ENCODE measurements at regions not wholly inside any gene's neighbourhood (a gene's known extent, or its start where the extent isn't known, plus 50 kb on each side); places are given as distances from the start of the nearest gene placed in this dataset.

- Histone ChIP-seq H3K18ac (ENCODE audit: extremely low read depth, low read length) (no peak overlapping the region), H3K23me2 (ENCODE audit: low read depth, low read length) (no peaks in the 10 kb centered on the region), H2BK5ac (ENCODE audit: low read depth, low read length) (no peak overlapping the region), H3K27ac (ENCODE audit: low read depth, low read length) (no peak overlapping the region), H3K27me3 (replicated peaks in 1 of 4; ENCODE audit: control insufficient read depth in 3 of 4, extremely low read depth in 1 of 4, insufficient read depth in 3 of 4, low read length in 3 of 4) (no peaks in the 10 kb centered on the region), H2AFZ (ENCODE audit: low read length) (no peak overlapping the region), H4K91ac (replicated peaks; ENCODE audit: insufficient read length, low read length) (peak overlapping the region; percentile 19), H3K9ac (replicated peaks in 1 of 4; ENCODE audit: extremely low read depth in 1 of 4, low read depth in 3 of 4, low read length in 3 of 4) (no peak overlapping the region), H2BK15ac (ENCODE audit: low read length) (0 out of 2 replicates have a peak overlapping the region, but pooled peaks have one; percentile 40), H3K23ac (ENCODE audit: insufficient read length) (no peak overlapping the region), H4K20me1 (replicated peaks in 1 of 2; ENCODE audit: control insufficient read depth in 1 of 2, insufficient read depth in 2 of 2, low read length in 2 of 2) (no peaks in the 10 kb centered on the region), H2AK5ac (ENCODE audit: low read depth, low read length) (no peak overlapping the region), H3K79me1 (ENCODE audit: low read depth, low read length) (no peaks in the 10 kb centered on the region), H2BK120ac (replicated peaks; ENCODE audit: low read depth, low read length) (no peak overlapping the region), H3K9me3 (ENCODE audit: insufficient read depth in 2 of 2, low read depth in 1 of 2, low read length in 1 of 2) (no peaks in the 10 kb centered on the region), H2BK20ac (ENCODE audit: low read length) (peak overlapping the region; percentile 40; the same call in 1 of the 2 replicates), H4K5ac (ENCODE audit: insufficient read length, low read depth, low read length) (no peak overlapping the region), H2BK12ac (ENCODE audit: low read depth, low read length) (no peak overlapping the region), H3K79me2 (ENCODE audit: control insufficient read depth in 1 of 2, insufficient read depth in 2 of 2, low read length in 2 of 2) (no peaks in the 10 kb centered on the region), H3K14ac (ENCODE audit: insufficient read length) (no peak overlapping the region), H3K4me2 (ENCODE audit: insufficient read depth in 1 of 2, low read depth in 2 of 2, low read length in 2 of 2) (no peak overlapping the region), H3K56ac (replicated peaks; ENCODE audit: insufficient read length, low read depth, low read length) (no peak overlapping the region), H4K8ac (ENCODE audit: extremely low read depth, insufficient read depth, low read length) (no peak overlapping the region), H3K36me3 (ENCODE audit: control insufficient read depth in 2 of 4, insufficient read depth in 4 of 4, low read length in 3 of 4) (no peaks in the 10 kb centered on the region), H3K4me1 (replicated peaks in 1 of 4; ENCODE audit: control insufficient read depth in 3 of 4, insufficient read depth in 4 of 4, low read length in 3 of 4) (no peaks in the 10 kb centered on the region), H3K4me3 (ENCODE audit: extremely low read depth in 1 of 4, insufficient read depth in 2 of 4, low read depth in 3 of 4, low read length in 4 of 4) (no peak overlapping the region), H3K4ac (replicated peaks; ENCODE audit: insufficient read length, low read depth, low read length) (no peak overlapping the region)
- 94% methylated on average over 4 of the region's 4 CpGs; no CpG with 5 or more reads in 1 of the 2 experiments for WGBS, 2 experiments (ENCODE audit: extremely low coverage in 1 of 2, insufficient coverage in 1 of 2, insufficient read length in 1 of 2, insufficient replicate concordance in 2 of 2, low coverage in 1 of 2, low lambda C conversion rate in 2 of 2, missing lambda C conversion rate in 1 of 2)
- FAIRE-seq, result no peak
- no peak for DNase-seq (ENCODE audit: low read depth in 1 of 2, low spot score in 2 of 2)
- ChIA-PET POLR2A (ENCODE audit: partially characterized antibody) (no interaction called here), CTCF (ENCODE audit: partially characterized antibody) (no interaction called here)
- TF ChIP-seq SP4 (IDR thresholded peaks at IDR 0.05; ENCODE audit: low read length), result no peak
- no peak for TF ChIP-seq KDM5A (IDR thresholded peaks at IDR 0.05; ENCODE audit: low read length)
- TF ChIP-seq MAX (IDR thresholded peaks at IDR 0.05), result no peak
- TF ChIP-seq SIX5 (IDR thresholded peaks at IDR 0.05; ENCODE audit: low read depth, low read length), result no peak
- TF ChIP-seq BACH1 (IDR thresholded peaks at IDR 0.05; ENCODE audit: low read length), result no peak
- no peak for TF ChIP-seq BCL11A (IDR thresholded peaks at IDR 0.05; ENCODE audit: low read depth in 2 of 2, low read length in 2 of 2)
- no peak for TF ChIP-seq SAP30 (IDR thresholded peaks at IDR 0.05; ENCODE audit: insufficient read depth, insufficient replicate concordance, low read length)
- TF ChIP-seq JUN (IDR thresholded peaks at IDR 0.05; ENCODE audit: low read depth, low read length), result no peak
Observed at GRCh38 chr2:103410221-103410620, 648.4 kb downstream of the TMEM182 start.
